NB4 (cell line): ENCODE measurements at regions not wholly inside any gene's neighbourhood (a gene's known extent, or its start where the extent isn't known, plus 50 kb on each side); places are given as distances from the start of the nearest gene placed in this dataset.

Experiments
- DNase-seq: peaks from one replicate; pipeline ENCODE4 v3.0.0; 2010; ENCODE audit warnings: low read depth
- H3K4me3 ChIP-seq: one replicate; pipeline ENCODE4 v1.5.1; 2011; ENCODE audit warnings: mild to moderate bottlenecking, low read depth, low read length, moderate library complexity
- CTCF ChIP-seq: IDR thresholded peaks from one replicate; pipeline ENCODE4 v1.5.1; 2012; ENCODE audit warnings: low read depth, low read length
- MYC ChIP-seq: IDR thresholded peaks from 2 replicates; pipeline ENCODE4 v1.6.1; 2011; ENCODE audit warnings: low read depth, low read length
- POLR2A ChIP-seq: IDR thresholded peaks from 2 replicates; pipeline ENCODE4 v1.6.1; 2011; ENCODE audit warnings: mild to moderate bottlenecking; ENCODE audit not compliant: insufficient read length; ENCODE audit errors: extremely low read depth
- TF ChIP-seq, protein P1 (sequence below): IDR thresholded peaks from 2 replicates; pipeline ENCODE4 v1.6.1; 2011; ENCODE audit warnings: low read depth, low read length

DNA sequence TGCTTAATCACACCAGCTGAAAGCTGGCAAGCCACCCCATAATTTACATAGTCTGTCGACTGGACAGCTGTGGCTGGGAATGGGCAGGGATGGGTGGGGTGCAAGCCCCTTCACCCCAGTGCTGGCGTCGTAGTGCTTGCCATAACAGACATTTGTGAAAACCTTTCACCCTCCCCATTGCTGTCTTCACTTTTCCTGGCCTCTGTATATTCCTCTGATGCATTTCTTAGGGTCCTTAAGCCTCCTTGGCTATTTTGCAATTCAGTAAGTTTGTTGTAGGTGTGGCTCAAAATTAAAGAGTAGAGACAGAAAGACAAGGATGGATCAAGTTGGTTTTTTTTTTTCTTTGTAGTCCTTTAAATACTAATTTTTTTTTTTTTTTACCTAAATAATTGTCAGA lies 383.3 kb upstream of the MCTP2 start:
- DNase-seq: no peak
- no peak for TF ChIP-seq MYC
- TF ChIP-seq, protein P1, sequence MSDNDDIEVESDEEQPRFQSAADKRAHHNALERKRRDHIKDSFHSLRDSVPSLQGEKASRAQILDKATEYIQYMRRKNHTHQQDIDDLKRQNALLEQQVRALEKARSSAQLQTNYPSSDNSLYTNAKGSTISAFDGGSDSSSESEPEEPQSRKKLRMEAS: no peak
- no peak for TF ChIP-seq CTCF
- no peak for TF ChIP-seq POLR2A
- H3K4me3 ChIP-seq: no peak overlapping the region

GRCh38 chr15:93846148-93846547 lies 385.2 kb upstream of the MCTP2 start:
- TF ChIP-seq MYC: no peak
- no peak for TF ChIP-seq POLR2A
- TF ChIP-seq, protein P1: no peak
- no peak for TF ChIP-seq CTCF
- DNase-seq: no peak
- no peak overlapping the region for H3K4me3 ChIP-seq

DNA sequence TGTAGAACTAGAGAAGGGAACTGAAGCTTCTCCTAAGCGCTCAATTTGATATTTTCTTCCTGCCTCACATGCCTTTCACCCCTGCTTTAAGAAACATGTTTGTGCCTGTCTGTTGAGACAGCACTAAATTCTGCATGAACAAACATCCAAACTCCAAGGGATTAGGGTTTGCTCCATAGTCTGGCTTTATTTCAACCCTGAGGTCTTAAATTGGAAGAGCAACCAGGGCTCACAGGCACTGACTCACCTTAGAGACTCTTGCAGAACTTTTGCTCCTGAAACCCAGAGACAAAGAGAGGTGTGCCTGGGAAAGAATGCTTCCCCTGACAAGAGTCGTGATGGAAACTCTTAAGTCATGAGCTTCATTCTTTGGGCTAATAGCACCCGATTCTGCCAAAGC lies 393.9 kb upstream of the MCTP2 start:
- H3K4me3 ChIP-seq: no peak overlapping the region
- DNase-seq: no peak
- TF ChIP-seq CTCF: no peak
- TF ChIP-seq, protein P1: no peak
- no peak for TF ChIP-seq MYC
- no peak for TF ChIP-seq POLR2A

- TF ChIP-seq POLR2A (no peak), CTCF (no peak), MYC (no peak)
- TF ChIP-seq, protein P1: no peak
- H3K4me3 ChIP-seq: no peak overlapping the region
- DNase-seq: no peak
Observed at GRCh38 chr15:93835344-93835743, 396.0 kb upstream of the MCTP2 start.

DNA sequence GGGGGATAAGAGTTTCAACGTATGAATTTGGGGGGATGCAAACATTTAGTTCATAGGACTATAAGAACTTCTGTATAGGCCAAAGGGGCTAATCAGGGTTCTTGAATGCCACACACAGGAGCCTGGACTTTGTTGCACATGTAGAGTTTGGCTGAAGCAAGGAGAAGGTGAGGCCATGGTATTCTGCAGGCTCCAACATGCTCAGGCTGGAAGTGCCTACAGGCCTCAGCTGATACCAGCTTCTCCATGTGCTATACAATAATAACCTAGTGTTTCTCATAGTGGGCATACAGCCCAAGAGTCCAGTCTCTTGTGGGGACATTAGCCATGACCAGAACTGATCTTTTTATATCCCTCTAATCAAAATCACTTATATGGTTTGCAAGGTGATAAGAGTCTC lies 399.7 kb upstream of the MCTP2 start:
- DNase-seq: no peak
- H3K4me3 ChIP-seq: no peak overlapping the region
- TF ChIP-seq MYC: no peak

DNA sequence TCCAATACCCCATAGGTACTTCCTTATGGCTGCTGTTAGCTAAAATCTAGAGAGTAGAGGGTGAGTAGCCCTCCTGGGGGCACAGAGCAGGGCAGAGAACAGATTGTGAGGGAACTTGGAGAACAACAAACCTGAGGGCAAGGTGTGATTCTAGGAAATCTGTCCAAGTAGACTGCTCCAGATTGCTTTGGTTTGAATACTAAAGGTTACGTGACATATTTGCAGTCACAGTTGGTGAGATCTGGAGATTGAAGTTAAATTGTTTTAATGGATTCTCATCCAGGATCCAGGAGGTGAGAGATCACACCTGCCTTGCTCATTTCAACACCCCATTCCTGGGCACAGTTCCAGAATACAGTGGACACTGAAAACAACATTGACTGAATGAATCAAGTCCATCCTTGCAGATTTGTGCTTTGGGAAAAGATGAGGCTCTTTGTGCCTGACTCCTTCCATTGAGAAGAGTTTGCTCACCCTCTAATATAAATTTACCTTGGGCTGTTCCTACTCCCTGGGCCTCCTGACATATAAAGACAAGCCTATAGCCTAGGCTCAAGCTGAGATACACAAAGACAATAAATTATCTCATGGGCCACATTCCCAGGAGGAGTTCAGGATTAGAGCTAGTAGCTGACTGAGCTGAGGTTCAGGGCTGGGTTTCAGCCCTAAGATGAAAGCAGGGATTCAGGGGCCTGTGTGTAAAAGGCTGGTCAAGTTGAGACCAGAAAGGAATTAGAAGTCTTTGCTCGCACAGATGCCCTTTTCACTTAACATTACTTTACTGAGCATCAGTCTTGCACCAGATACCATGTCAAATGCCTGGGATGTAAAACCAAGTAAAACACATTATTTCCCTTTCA lies 400.9 kb upstream of the MCTP2 start:
- TF ChIP-seq MYC (no peak), POLR2A (no peak), CTCF (no peak)
- TF ChIP-seq, protein P1: no peak
- no peak for DNase-seq
- no peak overlapping the region for H3K4me3 ChIP-seq
